Stimulated activated naive CD8-positive, alpha-beta T cell treated with anti-CD3 and anti-CD28 coated beads, Interleukin-15, Interleukin-2, amounts not matched to agents 100 ng/mL and 50 ng/mL, for 24 hours (primary cell): ENCODE measurements at regions not wholly inside any gene's neighbourhood (a gene's known extent, or its start where the extent isn't known, plus 50 kb on each side); places are given as distances from the start of the nearest gene placed in this dataset.

ENCODE experiments used
- H3K27ac Mint-ChIP-seq: one replicate; pipeline ENCODE4 v1.8.0; 2021; ENCODE audit warnings: mild to moderate bottlenecking, mixed read lengths
- H3K27me3 Mint-ChIP-seq: one replicate; pipeline ENCODE4 v1.8.0; 2021; ENCODE audit warnings: mixed read lengths
- H3K36me3 Mint-ChIP-seq: one replicate; pipeline ENCODE4 v1.8.0; 2021; ENCODE audit warnings: low read depth, mixed read lengths
- H3K4me1 Mint-ChIP-seq: one replicate; pipeline ENCODE4 v1.8.0; 2021; ENCODE audit warnings: low read depth, mixed read lengths
- H3K4me3 Mint-ChIP-seq: one replicate; pipeline ENCODE4 v1.8.0; 2021; ENCODE audit warnings: mild to moderate bottlenecking, mixed read lengths
- H3K9me3 Mint-ChIP-seq: one replicate; pipeline ENCODE4 v1.8.0; 2021; ENCODE audit warnings: mixed read lengths

GRCh38 chr6:134657751-134658527 lies 292.0 kb downstream of the ALDH8A1 start:
- H3K4me3 Mint-ChIP-seq = no peak overlapping the region
- H3K27ac Mint-ChIP-seq = no peak overlapping the region
- no peaks in the 10 kb centered on the region for H3K36me3 Mint-ChIP-seq
- H3K4me1 Mint-ChIP-seq = no peaks in the 10 kb centered on the region
- no peaks in the 10 kb centered on the region for H3K9me3 Mint-ChIP-seq
- H3K27me3 Mint-ChIP-seq = no peaks in the 10 kb centered on the region

- Mint-ChIP-seq H3K27ac (no peak overlapping the region), H3K27me3 (no peaks in the 10 kb centered on the region)
These were observed 292.6 kb downstream of the ALDH8A1 start for GRCh38 chr6:134657343-134657742.

GRCh38 chr6:134654751-134655150 lies 295.1 kb downstream of the ALDH8A1 start:
- Mint-ChIP-seq H3K4me1 (no peaks in the 10 kb centered on the region), H3K27ac (no peak overlapping the region), H3K27me3 (peaks cover 8% of the 10 kb centered on the region), H3K9me3 (no peaks in the 10 kb centered on the region), H3K36me3 (no peaks in the 10 kb centered on the region), H3K4me3 (no peak overlapping the region)

More at GRCh38 chr6:134657343-134657742, 292.6 kb downstream of the ALDH8A1 start:
- H3K4me1 Mint-ChIP-seq = no peaks in the 10 kb centered on the region
- H3K4me3 Mint-ChIP-seq = no peak overlapping the region
- H3K36me3 Mint-ChIP-seq = no peaks in the 10 kb centered on the region
- H3K9me3 Mint-ChIP-seq = no peaks in the 10 kb centered on the region

DNA sequence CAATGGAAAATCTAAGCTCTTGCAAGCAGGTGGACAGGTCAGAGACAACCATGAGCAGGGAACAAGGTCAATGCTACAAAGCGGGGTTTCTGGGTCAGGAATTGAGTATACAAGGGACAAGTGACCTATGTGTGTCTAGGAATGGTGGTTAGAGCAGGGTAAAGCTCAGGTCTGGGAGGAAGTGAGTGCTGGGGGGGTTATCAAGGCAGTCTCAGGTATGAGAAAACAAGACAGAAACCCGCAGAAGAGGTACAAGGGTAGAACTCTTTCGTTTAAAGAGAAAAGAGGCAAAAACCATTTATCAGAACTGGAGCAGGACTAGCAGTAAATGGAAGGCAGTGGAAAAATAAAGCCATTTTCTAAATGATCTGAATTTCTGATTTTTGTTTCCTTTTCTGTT lies 298.4 kb downstream of the ALDH8A1 start:
- H3K27me3 Mint-ChIP-seq = peaks cover 8% of the 10 kb centered on the region
- no peaks in the 10 kb centered on the region for H3K36me3 Mint-ChIP-seq
- no peaks in the 10 kb centered on the region for H3K4me1 Mint-ChIP-seq
- H3K4me3 Mint-ChIP-seq = no peak overlapping the region
- H3K9me3 Mint-ChIP-seq = no peaks in the 10 kb centered on the region
- no peak overlapping the region for H3K27ac Mint-ChIP-seq

GRCh38 chr6:134647861-134648260 lies 302.0 kb downstream of the ALDH8A1 start:
- no peak overlapping the region for H3K4me3 Mint-ChIP-seq
- no peaks in the 10 kb centered on the region for H3K9me3 Mint-ChIP-seq
- peaks cover 8% of the 10 kb centered on the region for H3K27me3 Mint-ChIP-seq

DNA sequence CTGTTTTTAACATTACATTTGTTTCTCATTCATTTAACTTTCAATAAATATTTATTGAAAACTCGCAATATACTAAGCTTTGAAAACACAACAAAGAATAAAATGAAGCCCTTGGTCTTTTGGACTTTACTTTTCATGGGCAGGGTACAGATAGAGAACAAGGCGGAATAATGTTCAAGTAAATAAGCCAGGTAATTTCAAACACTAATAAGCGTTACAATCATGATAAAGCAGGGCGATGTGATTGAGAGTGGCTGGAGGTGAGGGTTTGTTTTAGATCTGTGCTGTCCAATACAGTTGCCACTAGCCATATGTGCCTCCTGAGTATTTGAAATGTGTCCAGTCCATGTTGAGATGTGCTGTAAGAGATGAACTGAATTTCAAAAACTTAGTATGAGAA lies 307.1 kb downstream of the ALDH8A1 start:
- no peak overlapping the region for H3K4me3 Mint-ChIP-seq
- H3K4me1 Mint-ChIP-seq = peaks cover 12% of the 10 kb centered on the region
- no peaks in the 10 kb centered on the region for H3K36me3 Mint-ChIP-seq
- no peak overlapping the region for H3K27ac Mint-ChIP-seq
- no peaks in the 10 kb centered on the region for H3K27me3 Mint-ChIP-seq
- H3K9me3 Mint-ChIP-seq = no peaks in the 10 kb centered on the region

More at GRCh38 chr6:134647861-134648260, 302.0 kb downstream of the ALDH8A1 start:
- Mint-ChIP-seq H3K36me3 (no peaks in the 10 kb centered on the region), H3K4me1 (no peaks in the 10 kb centered on the region), H3K27ac (no peak overlapping the region)

DNA sequence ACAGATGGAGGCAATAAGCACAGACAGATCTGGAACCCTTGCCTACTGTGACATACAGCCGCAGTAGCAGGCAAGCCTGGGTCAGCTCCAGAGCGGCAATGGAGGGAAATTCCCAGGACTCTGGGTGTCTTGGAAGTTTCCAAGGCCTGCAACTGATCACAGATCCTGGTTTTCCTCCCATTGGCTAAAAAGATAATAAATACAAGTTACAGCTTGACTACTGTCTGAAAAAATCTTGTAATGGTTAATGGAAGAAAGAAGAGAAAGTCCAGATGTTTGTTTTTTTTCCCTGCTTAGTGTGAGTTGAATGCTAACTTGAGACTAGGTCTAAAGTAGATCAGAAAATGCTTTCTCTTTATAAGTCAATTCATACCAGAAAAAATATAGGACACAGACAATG lies 307.6 kb downstream of the ALDH8A1 start:
- H3K4me1 Mint-ChIP-seq = peaks cover 15% of the 10 kb centered on the region
- H3K36me3 Mint-ChIP-seq = no peaks in the 10 kb centered on the region
- no peaks in the 10 kb centered on the region for H3K9me3 Mint-ChIP-seq
- no peak overlapping the region for H3K4me3 Mint-ChIP-seq
- no peaks in the 10 kb centered on the region for H3K27me3 Mint-ChIP-seq
- H3K27ac Mint-ChIP-seq = no peak overlapping the region

GRCh38 chr6:134640975-134641429 lies 308.9 kb downstream of the ALDH8A1 start:
- Mint-ChIP-seq H3K36me3 (no peaks in the 10 kb centered on the region), H3K27ac (no peak overlapping the region)

GRCh38 chr6:134640229-134640628 lies 309.7 kb downstream of the ALDH8A1 start:
- Mint-ChIP-seq H3K27me3 (no peaks in the 10 kb centered on the region), H3K36me3 (no peaks in the 10 kb centered on the region), H3K4me3 (no peak overlapping the region), H3K4me1 (peaks cover 23% of the 10 kb centered on the region), H3K9me3 (no peaks in the 10 kb centered on the region), H3K27ac (no peak overlapping the region)

More at GRCh38 chr6:134640975-134641429, 308.9 kb downstream of the ALDH8A1 start:
- H3K27me3 Mint-ChIP-seq = no peaks in the 10 kb centered on the region
- no peak overlapping the region for H3K4me3 Mint-ChIP-seq
- peaks cover 23% of the 10 kb centered on the region for H3K4me1 Mint-ChIP-seq
- H3K9me3 Mint-ChIP-seq = no peaks in the 10 kb centered on the region

- peaks cover 27% of the 10 kb centered on the region for H3K4me1 Mint-ChIP-seq
- H3K4me3 Mint-ChIP-seq = no peak overlapping the region
- H3K27ac Mint-ChIP-seq = no peak overlapping the region
- peaks cover 1% of the 10 kb centered on the region for H3K27me3 Mint-ChIP-seq
- H3K9me3 Mint-ChIP-seq = no peaks in the 10 kb centered on the region
- H3K36me3 Mint-ChIP-seq = no peaks in the 10 kb centered on the region
These were observed 312.0 kb downstream of the ALDH8A1 start for GRCh38 chr6:134637847-134638437.

DNA sequence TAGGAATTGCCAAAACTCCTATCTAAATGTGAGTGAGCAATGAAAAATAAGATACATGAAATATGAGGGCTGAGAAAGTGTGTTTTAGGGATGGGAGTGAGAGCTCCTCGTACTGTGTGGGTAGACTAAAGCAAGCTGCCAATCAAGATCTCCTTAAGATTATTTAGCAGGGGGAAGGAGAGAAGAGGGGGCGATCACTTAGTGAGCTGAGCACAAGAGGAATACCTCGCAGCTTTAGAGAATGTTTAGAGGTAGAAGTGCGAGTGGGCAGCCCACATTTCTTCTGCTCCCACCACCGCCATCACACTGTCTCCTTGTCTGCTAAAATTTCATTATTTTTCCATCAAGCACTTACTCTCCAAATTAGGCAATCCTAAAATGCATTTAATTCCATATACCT lies 312.6 kb downstream of the ALDH8A1 start:
- Mint-ChIP-seq H3K4me3 (no peak overlapping the region), H3K27ac (no peak overlapping the region), H3K36me3 (no peaks in the 10 kb centered on the region), H3K4me1 (peaks cover 34% of the 10 kb centered on the region), H3K27me3 (peaks cover 3% of the 10 kb centered on the region), H3K9me3 (no peaks in the 10 kb centered on the region)

DNA sequence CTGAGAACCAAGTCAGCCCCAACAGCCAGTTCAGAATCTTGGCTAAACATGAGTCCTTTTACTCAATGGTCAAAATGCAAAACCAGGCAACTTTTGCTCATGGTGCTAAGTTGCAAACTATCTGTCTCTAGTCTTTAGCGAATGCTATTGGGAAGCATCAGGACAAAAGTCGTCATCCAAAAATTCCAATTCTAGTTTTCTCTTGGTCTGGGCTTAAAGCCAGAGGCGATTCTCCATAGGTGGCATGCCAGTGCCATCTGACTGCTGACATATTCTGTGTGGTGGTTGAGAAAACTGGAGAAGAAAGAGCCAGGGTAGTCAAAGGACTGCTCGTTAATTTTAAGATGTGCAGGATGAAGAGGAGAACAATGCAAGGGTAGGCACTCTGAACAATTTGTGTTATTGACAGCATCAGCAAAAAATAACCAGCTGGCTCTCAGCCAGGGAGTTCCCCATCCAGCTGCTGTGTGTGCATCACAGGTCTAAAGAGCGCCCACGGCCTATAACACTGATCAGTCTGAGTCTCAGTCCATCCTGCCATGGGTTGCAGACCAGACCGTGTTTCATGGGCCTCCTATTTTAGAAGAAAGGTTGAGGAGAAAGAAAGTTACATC lies 313.6 kb downstream of the ALDH8A1 start:
- Mint-ChIP-seq H3K27ac (no peak overlapping the region), H3K4me1 (peaks cover 39% of the 10 kb centered on the region), H3K4me3 (no peak overlapping the region), H3K9me3 (no peaks in the 10 kb centered on the region), H3K27me3 (peaks cover 3% of the 10 kb centered on the region), H3K36me3 (no peaks in the 10 kb centered on the region)

- peaks cover 35% of the 10 kb centered on the region for H3K4me1 Mint-ChIP-seq
- no peaks in the 10 kb centered on the region for H3K36me3 Mint-ChIP-seq
- no peak overlapping the region for H3K4me3 Mint-ChIP-seq
- H3K27ac Mint-ChIP-seq = no peak overlapping the region
- H3K27me3 Mint-ChIP-seq = peaks cover 3% of the 10 kb centered on the region
- H3K9me3 Mint-ChIP-seq = no peaks in the 10 kb centered on the region
These were observed 314.9 kb downstream of the ALDH8A1 start for GRCh38 chr6:134634966-134635365.

DNA sequence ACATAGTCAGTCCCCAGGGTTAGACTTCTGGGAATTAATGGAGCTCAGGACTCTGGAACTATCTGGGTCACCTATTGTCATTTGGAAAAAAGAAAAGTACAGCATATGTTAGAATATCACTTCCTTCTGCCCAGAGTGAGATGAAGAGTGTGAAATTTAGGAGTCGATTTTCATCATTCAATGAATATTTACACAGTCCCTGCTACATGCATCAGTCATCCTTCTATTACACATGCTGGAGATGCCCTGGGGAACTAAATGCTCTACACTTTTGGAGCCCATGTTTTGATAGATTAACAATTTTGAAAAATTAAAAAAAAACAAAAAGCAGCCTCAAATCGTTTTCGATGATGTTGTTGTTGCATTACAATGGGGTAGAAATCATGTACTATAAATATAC lies 315.4 kb downstream of the ALDH8A1 start:
- Mint-ChIP-seq H3K4me3 (no peak overlapping the region), H3K4me1 (peaks cover 35% of the 10 kb centered on the region), H3K9me3 (no peaks in the 10 kb centered on the region), H3K36me3 (no peaks in the 10 kb centered on the region), H3K27me3 (peaks cover 3% of the 10 kb centered on the region), H3K27ac (no peak overlapping the region)
